ENCODE measurements at regions not wholly inside any gene's neighbourhood (a gene's known extent, or its start where the extent isn't known, plus 50 kb on each side); places are given as distances from the start of the nearest gene placed in this dataset.

DNA sequence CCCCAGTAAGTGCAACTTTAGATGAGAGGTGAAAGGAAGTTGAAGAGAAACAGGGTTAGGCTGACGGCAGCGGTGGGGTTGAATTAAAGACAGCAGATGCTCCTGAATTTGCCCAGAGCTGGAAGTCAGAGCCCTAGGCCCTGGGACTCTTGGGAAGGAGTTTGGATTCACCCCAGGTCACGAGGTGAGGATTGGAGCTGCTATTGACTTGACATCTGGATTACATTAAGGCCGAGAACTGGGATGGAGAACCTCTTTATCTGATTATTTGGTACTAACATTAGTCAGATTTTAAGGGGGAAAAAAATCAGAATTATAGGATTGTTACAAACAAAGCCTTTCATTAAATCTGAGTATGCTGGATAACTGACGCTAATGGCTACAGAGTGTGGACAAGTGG is 367.2 kb downstream of the ZNF536 start:
- H3K36me3 ChIP-seq (replicated peaks; ENCODE audit: control insufficient read depth, insufficient read depth, low read length) = no peaks in the 10 kb centered on the region
- no peak overlapping the region for H3K4me3 ChIP-seq (ENCODE audit: insufficient read depth, low read depth, low read length)
- no peak for DNase-seq
- no peaks in the 10 kb centered on the region for H3K27me3 ChIP-seq (ENCODE audit: control insufficient read depth, insufficient read depth, low read length)

GRCh38 chr19:30738047-30738446 is 365.9 kb downstream of the ZNF536 start:
- no peak for DNase-seq
- no peaks in the 10 kb centered on the region for H3K27me3 ChIP-seq (ENCODE audit: control insufficient read depth, insufficient read depth, low read length)
- H3K4me3 ChIP-seq (ENCODE audit: insufficient read depth, low read depth, low read length) = no peak overlapping the region
- no peaks in the 10 kb centered on the region for H3K36me3 ChIP-seq (replicated peaks; ENCODE audit: control insufficient read depth, insufficient read depth, low read length)

GRCh38 chr19:30734669-30735068 is 362.5 kb downstream of the ZNF536 start:
- Histone ChIP-seq H3K27me3 (ENCODE audit: control insufficient read depth, insufficient read depth, low read length) (no peaks in the 10 kb centered on the region), H3K36me3 (replicated peaks; ENCODE audit: control insufficient read depth, insufficient read depth, low read length) (no peaks in the 10 kb centered on the region), H3K4me3 (ENCODE audit: insufficient read depth, low read depth, low read length) (no peak overlapping the region)
- DNase-seq = no peak

GRCh38 chr19:30733826-30734550 is 361.8 kb downstream of the ZNF536 start:
- H3K27me3 ChIP-seq (ENCODE audit: control insufficient read depth, insufficient read depth, low read length) = no peaks in the 10 kb centered on the region
- H3K36me3 ChIP-seq (replicated peaks; ENCODE audit: control insufficient read depth, insufficient read depth, low read length) = no peaks in the 10 kb centered on the region
- no peak overlapping the region for H3K4me3 ChIP-seq (ENCODE audit: insufficient read depth, low read depth, low read length)
- DNase-seq = peak; percentile 41

- H3K27me3 ChIP-seq (ENCODE audit: control insufficient read depth, insufficient read depth, low read length) = no peaks in the 10 kb centered on the region
- H3K4me3 ChIP-seq (ENCODE audit: insufficient read depth, low read depth, low read length) = no peak overlapping the region
- DNase-seq = no peak
- H3K36me3 ChIP-seq (replicated peaks; ENCODE audit: control insufficient read depth, insufficient read depth, low read length) = no peaks in the 10 kb centered on the region
These were observed 359.4 kb downstream of the ZNF536 start for GRCh38 chr19:30731591-30731990.

DNA sequence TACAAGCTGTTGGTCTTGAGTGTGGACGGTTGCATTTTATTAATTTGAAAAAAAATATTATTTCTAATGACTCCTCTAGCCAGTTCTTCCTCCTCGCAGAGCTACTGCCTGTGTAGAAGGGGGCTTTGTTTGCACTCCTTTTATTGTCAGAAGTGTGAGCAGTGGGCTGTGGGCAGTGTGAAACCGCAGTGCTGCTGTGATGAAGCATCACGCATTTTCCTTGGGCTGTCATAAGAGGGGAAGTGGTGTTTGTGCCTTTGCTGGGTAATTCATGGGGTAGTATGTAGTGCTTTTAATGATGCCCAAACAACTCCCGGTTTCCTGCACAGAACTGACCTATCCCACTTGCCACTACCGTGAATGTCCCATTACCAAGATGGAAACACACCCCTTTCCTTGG is 357.3 kb downstream of the ZNF536 start:
- Histone ChIP-seq H3K27me3 (ENCODE audit: control insufficient read depth, insufficient read depth, low read length) (no peaks in the 10 kb centered on the region), H3K36me3 (replicated peaks; ENCODE audit: control insufficient read depth, insufficient read depth, low read length) (no peaks in the 10 kb centered on the region), H3K4me3 (ENCODE audit: insufficient read depth, low read depth, low read length) (no peak overlapping the region)
- DNase-seq = no peak

GRCh38 chr19:30722761-30723160 is 350.6 kb downstream of the ZNF536 start:
- Histone ChIP-seq H3K36me3 (replicated peaks; ENCODE audit: control insufficient read depth, insufficient read depth, low read length) (no peaks in the 10 kb centered on the region), H3K27me3 (ENCODE audit: control insufficient read depth, insufficient read depth, low read length) (peaks cover 5% of the 10 kb centered on the region), H3K4me3 (ENCODE audit: insufficient read depth, low read depth, low read length) (no peak overlapping the region)
- DNase-seq = no peak

GRCh38 chr19:30722186-30722585 is 350.0 kb downstream of the ZNF536 start:
- H3K36me3 ChIP-seq (replicated peaks; ENCODE audit: control insufficient read depth, insufficient read depth, low read length) = no peaks in the 10 kb centered on the region
- no peak overlapping the region for H3K4me3 ChIP-seq (ENCODE audit: insufficient read depth, low read depth, low read length)
- no peak for DNase-seq
- peaks cover 5% of the 10 kb centered on the region for H3K27me3 ChIP-seq (ENCODE audit: control insufficient read depth, insufficient read depth, low read length)

DNA sequence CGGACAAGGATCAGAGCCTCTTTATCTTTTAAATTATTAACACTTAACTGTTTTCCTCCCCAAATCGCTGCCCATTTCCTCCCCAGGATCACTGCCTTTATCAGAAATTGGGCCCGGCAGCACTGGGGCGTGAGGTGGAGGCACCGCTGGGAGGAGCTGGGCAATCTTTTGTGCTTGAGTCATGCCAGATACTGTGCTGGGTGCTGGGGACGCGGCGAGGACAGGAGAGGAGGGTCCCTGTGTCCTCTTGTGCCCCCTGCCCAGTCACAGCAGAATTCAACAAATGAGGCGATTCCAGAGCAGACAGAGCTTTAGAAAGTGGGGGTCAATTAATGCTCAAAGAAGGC is 347.8 kb downstream of the ZNF536 start:
- no peak for DNase-seq

GRCh38 chr19:30719189-30719998 is 347.2 kb downstream of the ZNF536 start:
- Histone ChIP-seq H3K4me3 (ENCODE audit: insufficient read depth, low read depth, low read length) (peak overlapping the region; percentile 47), H3K27me3 (ENCODE audit: control insufficient read depth, insufficient read depth, low read length) (peaks cover 5% of the 10 kb centered on the region), H3K36me3 (replicated peaks; ENCODE audit: control insufficient read depth, insufficient read depth, low read length) (no peaks in the 10 kb centered on the region)
- DNase-seq = peak; percentile 85

More for the DNA sequence above, 347.8 kb downstream of the ZNF536 start:
- Histone ChIP-seq H3K4me3 (ENCODE audit: insufficient read depth, low read depth, low read length) (peak overlapping the region; percentile 47), H3K27me3 (ENCODE audit: control insufficient read depth, insufficient read depth, low read length) (peaks cover 5% of the 10 kb centered on the region), H3K36me3 (replicated peaks; ENCODE audit: control insufficient read depth, insufficient read depth, low read length) (no peaks in the 10 kb centered on the region)

GRCh38 chr19:30718707-30719106 is 346.5 kb downstream of the ZNF536 start:
- peak; percentile 37 for DNase-seq
- Histone ChIP-seq H3K27me3 (ENCODE audit: control insufficient read depth, insufficient read depth, low read length) (peaks cover 5% of the 10 kb centered on the region), H3K4me3 (ENCODE audit: insufficient read depth, low read depth, low read length) (no peak overlapping the region), H3K36me3 (replicated peaks; ENCODE audit: control insufficient read depth, insufficient read depth, low read length) (no peaks in the 10 kb centered on the region)

- no peaks in the 10 kb centered on the region for H3K36me3 ChIP-seq (replicated peaks; ENCODE audit: control insufficient read depth, insufficient read depth, low read length)
- peaks cover 5% of the 10 kb centered on the region for H3K27me3 ChIP-seq (ENCODE audit: control insufficient read depth, insufficient read depth, low read length)
- no peak for DNase-seq
- no peak overlapping the region for H3K4me3 ChIP-seq (ENCODE audit: insufficient read depth, low read depth, low read length)
These were observed 345.8 kb downstream of the ZNF536 start for GRCh38 chr19:30718014-30718413.

DNA sequence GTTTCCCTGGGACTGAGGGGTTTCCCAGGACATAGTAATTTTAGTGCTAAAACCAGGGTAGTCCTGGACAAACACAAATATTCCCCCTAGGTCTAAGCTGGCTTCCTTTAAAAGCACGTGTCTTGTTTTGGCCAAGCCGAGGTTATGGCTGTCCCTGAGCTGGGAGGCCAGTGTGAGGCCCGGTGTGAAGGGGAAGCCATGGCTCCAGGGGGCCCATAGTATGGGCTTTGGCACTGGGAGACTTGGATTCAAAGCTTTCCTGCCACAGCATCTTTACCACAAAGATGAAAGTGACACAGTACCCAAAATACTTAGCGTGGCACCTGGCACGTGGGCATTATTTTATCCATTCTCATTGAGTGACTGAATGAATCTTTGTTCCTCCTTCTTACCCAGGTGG is 345.2 kb downstream of the ZNF536 start:
- H3K27me3 ChIP-seq (ENCODE audit: control insufficient read depth, insufficient read depth, low read length) = peaks cover 5% of the 10 kb centered on the region
- no peak for DNase-seq
- no peak overlapping the region for H3K4me3 ChIP-seq (ENCODE audit: insufficient read depth, low read depth, low read length)
- H3K36me3 ChIP-seq (replicated peaks; ENCODE audit: control insufficient read depth, insufficient read depth, low read length) = no peaks in the 10 kb centered on the region

DNA sequence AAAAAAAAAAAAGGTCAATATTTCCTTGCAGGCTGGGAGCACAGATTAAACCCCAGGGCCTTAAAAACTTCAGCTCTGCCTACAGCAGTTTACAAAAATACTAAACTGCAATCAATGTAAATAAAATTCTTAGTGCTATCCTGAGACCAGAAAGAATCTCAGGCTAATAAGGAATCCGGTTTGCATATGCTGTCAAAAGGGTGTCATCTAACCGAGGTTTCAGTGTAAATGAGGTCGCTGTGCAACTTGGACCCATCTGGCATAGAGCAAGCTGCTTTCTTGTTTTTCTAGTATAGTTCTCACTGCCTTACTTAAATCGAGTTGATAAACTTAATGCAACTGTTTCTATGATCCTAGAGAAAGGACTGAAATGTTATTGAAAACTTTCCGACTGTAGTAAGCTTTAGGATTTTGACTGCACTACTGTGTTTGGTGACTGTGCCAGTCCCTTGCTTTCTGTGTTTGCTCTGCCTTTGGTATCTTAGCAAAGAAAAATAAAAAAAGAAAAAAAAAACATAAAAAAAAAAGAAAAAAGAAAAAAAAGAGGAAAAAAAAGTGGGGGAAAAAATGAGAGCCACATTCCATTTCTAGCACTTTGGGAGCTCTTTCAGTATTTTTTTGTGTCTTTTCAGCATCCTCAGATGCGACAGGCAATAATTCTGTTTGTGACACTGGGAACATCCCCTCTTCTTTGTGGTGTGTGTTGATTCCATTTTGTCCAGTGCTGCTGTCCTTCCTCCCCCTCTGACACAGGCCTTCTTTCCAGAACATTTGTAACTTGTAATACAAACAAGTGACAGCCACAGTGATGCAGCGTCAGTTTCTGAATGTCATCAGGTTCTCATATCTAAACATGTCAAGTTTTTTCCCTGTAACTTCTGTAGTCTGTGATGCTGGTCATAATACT is 340.5 kb downstream of the ZNF536 start:
- Histone ChIP-seq H3K27me3 (ENCODE audit: control insufficient read depth, insufficient read depth, low read length) (no peaks in the 10 kb centered on the region), H3K36me3 (replicated peaks; ENCODE audit: control insufficient read depth, insufficient read depth, low read length) (no peaks in the 10 kb centered on the region), H3K4me3 (ENCODE audit: insufficient read depth, low read depth, low read length) (no peak overlapping the region)
- DNase-seq = no peak
